H9 (cell line): ENCODE measurements at regions not wholly inside any gene's neighbourhood (a gene's known extent, or its start where the extent isn't known, plus 50 kb on each side); places are given as distances from the start of the nearest gene placed in this dataset.

Source experiments
- DNase-seq: peaks from one replicate; pipeline ENCODE4 v3.0.0-alpha.2; 2017
- H2AFZ ChIP-seq: one replicate; pipeline ENCODE4 v1.6.1; 2013; ENCODE audit warnings: mild to moderate bottlenecking, low read length, control low read depth, moderate library complexity
- H2AK5ac ChIP-seq: 2 replicates; pipeline ENCODE4 v1.6.1; 2013; ENCODE audit warnings: low read length, control low read depth, mixed read lengths; ENCODE audit not compliant: insufficient read length
- H2BK120ac ChIP-seq: one replicate; pipeline ENCODE4 v1.6.1; 2013; ENCODE audit warnings: low read depth, mild to moderate bottlenecking, low read length, control low read depth, inconsistent platforms; ENCODE audit not compliant: poor library complexity, severe bottlenecking
- H2BK12ac ChIP-seq: 2 replicates; pipeline ENCODE4 v1.6.1; 2013; ENCODE audit warnings: low read length, control low read depth, mixed read lengths, low read depth; ENCODE audit not compliant: insufficient read length
- H2BK15ac ChIP-seq: 2 replicates; pipeline ENCODE4 v1.6.1; 2013; ENCODE audit warnings: low read depth, low read length, control low read depth
- H2BK20ac ChIP-seq: one replicate; pipeline ENCODE4 v1.6.1; 2013; ENCODE audit warnings: low read depth, mild to moderate bottlenecking, low read length, control low read depth, inconsistent platforms; ENCODE audit not compliant: poor library complexity, severe bottlenecking
- H2BK5ac ChIP-seq: 2 replicates; pipeline ENCODE4 v1.6.1; 2013; ENCODE audit warnings: low read length, control low read depth, mixed read lengths; ENCODE audit not compliant: insufficient read length
- H3K14ac ChIP-seq: 2 replicates; pipeline ENCODE4 v1.6.1; 2013; ENCODE audit warnings: low read length, control low read depth; ENCODE audit not compliant: insufficient read depth
- H3K18ac ChIP-seq: 2 replicates; pipeline ENCODE4 v1.6.1; 2013; ENCODE audit warnings: low read depth, mild to moderate bottlenecking, mixed read lengths, low read length, control low read depth; ENCODE audit not compliant: insufficient read length
- H3K23ac ChIP-seq: 2 replicates; pipeline ENCODE4 v1.6.1; 2013; ENCODE audit warnings: low read length, control low read depth, mixed read lengths, low read depth; ENCODE audit not compliant: insufficient read length
- H3K23me2 ChIP-seq: 2 replicates; pipeline ENCODE4 v1.6.1; 2013; ENCODE audit warnings: low read depth, mild to moderate bottlenecking, mixed read lengths, low read length, control low read depth; ENCODE audit not compliant: insufficient read length, poor library complexity, severe bottlenecking
- H3K27ac ChIP-seq: 2 replicates; pipeline ENCODE4 v1.5.1; 2013; ENCODE audit warnings: low read length, control low read depth, mixed read lengths, low read depth; ENCODE audit not compliant: insufficient read length
- H3K27me3 ChIP-seq: 2 replicates; pipeline ENCODE4 v1.6.1; 2013; ENCODE audit warnings: low read length, control low read depth, inconsistent platforms; ENCODE audit not compliant: insufficient read depth
- H3K4ac ChIP-seq: 2 replicates; pipeline ENCODE4 v1.6.1; 2013; ENCODE audit warnings: low read depth, mild to moderate bottlenecking, control low read depth, inconsistent platforms, low read length, moderate library complexity
- H3K4me1 ChIP-seq: 2 replicates; pipeline ENCODE4 v1.6.1; 2013; ENCODE audit warnings: low read length, control low read depth, inconsistent platforms; ENCODE audit not compliant: insufficient read depth
- H3K4me2 ChIP-seq: 2 replicates; pipeline ENCODE4 v1.6.1; 2013; ENCODE audit warnings: low read length, control low read depth, mixed read lengths; ENCODE audit not compliant: insufficient read length, insufficient read depth
- H3K56ac ChIP-seq: 2 replicates; pipeline ENCODE4 v1.6.1; 2013; ENCODE audit warnings: low read depth, mild to moderate bottlenecking, mixed read lengths, low read length, control low read depth; ENCODE audit not compliant: insufficient read length
- H3K79me1 ChIP-seq: 2 replicates; pipeline ENCODE4 v1.6.1; 2013; ENCODE audit warnings: low read depth, mild to moderate bottlenecking, moderate library complexity, low read length, control low read depth, inconsistent platforms; ENCODE audit not compliant: insufficient read depth, poor library complexity, severe bottlenecking
- H3K79me2 ChIP-seq: 2 replicates; pipeline ENCODE4 v1.6.1; 2013; ENCODE audit warnings: low read length, control low read depth, inconsistent platforms; ENCODE audit not compliant: insufficient read depth
- H3K9ac ChIP-seq: 2 replicates; pipeline ENCODE4 v1.6.1; 2013; ENCODE audit warnings: low read length, control low read depth, mixed read lengths; ENCODE audit not compliant: insufficient read length; ENCODE audit errors: extremely low read depth
- H3K9me3 ChIP-seq: one replicate; pipeline ENCODE4 v1.6.1; 2013; ENCODE audit warnings: low read depth, low read length, inconsistent platforms; ENCODE audit not compliant: control insufficient read depth
- H3T11ph ChIP-seq: one replicate; pipeline ENCODE4 v1.6.1; 2013; ENCODE audit warnings: mild to moderate bottlenecking, low read length, control low read depth, inconsistent platforms
- H4K20me1 ChIP-seq: one replicate; pipeline ENCODE4 v1.6.1; 2013; ENCODE audit not compliant: control insufficient read depth, insufficient read length, insufficient read depth
- H4K5ac ChIP-seq: 2 replicates; pipeline ENCODE4 v1.6.1; 2013; ENCODE audit warnings: low read depth, mild to moderate bottlenecking, mixed read lengths, low read length, control low read depth; ENCODE audit not compliant: insufficient read length
- H4K8ac ChIP-seq: replicated peaks from 2 replicates; pipeline ENCODE4 v1.6.1; 2013; ENCODE audit warnings: low read length, control low read depth, mixed read lengths, low read depth; ENCODE audit not compliant: insufficient read length
- H4K91ac ChIP-seq: 2 replicates; pipeline ENCODE4 v1.6.1; 2013; ENCODE audit warnings: low read depth, mild to moderate bottlenecking, moderate library complexity, mixed read lengths, low read length, control low read depth; ENCODE audit not compliant: insufficient read length
- H3K27ac Mint-ChIP-seq, 3 experiments: 2 replicates in 2 of 3; 3 replicates in 1 of 3; pipeline ENCODE4 v1.8.0; 2020 to 2021; ENCODE audit warnings: mixed read lengths in 3 of 3, mild to moderate bottlenecking in 1 of 3, moderate library complexity in 1 of 3
- H3K27me3 Mint-ChIP-seq: 2 replicates; pipeline ENCODE4 v1.8.0; 2021; ENCODE audit warnings: low read depth, mild to moderate bottlenecking, moderate library complexity, mixed read lengths
- H3K36me3 Mint-ChIP-seq, 3 experiments: 2 replicates in 2 of 3; 3 replicates in 1 of 3; pipeline ENCODE4 v1.8.0; 2020 to 2021; ENCODE audit warnings: low read depth in 3 of 3, mixed read lengths in 3 of 3; ENCODE audit not compliant: insufficient read depth in 1 of 3
- H3K4me1 Mint-ChIP-seq, 2 experiments: 2 replicates each; pipeline ENCODE4 v1.8.0; 2020; ENCODE audit warnings: mixed read lengths in 2 of 2
- H3K4me3 Mint-ChIP-seq, 2 experiments: 2 replicates in 1 of 2; 3 replicates in 1 of 2; pipeline ENCODE4 v1.8.0; 2020 to 2021; ENCODE audit warnings: mild to moderate bottlenecking in 2 of 2, mixed read lengths in 2 of 2, moderate library complexity in 1 of 2
- H3K9me3 Mint-ChIP-seq, 2 experiments: 2 replicates in 1 of 2; 3 replicates in 1 of 2; pipeline ENCODE4 v1.8.0; 2020; ENCODE audit warnings: mild to moderate bottlenecking in 2 of 2, mixed read lengths in 2 of 2, moderate library complexity in 1 of 2
- CTCF ChIP-seq: fragments of 200-600 bp; sonication (generic); conservative IDR thresholded peaks from 3 replicates; pipeline ENCODE4 v1.8.0; 2021; ENCODE audit warnings: antibody characterized with exemption, mild to moderate bottlenecking
- WGBS: extraction: QIAGEN DNeasy Blood & Tissue Kit; methylation state at CpG from one replicate; pipeline ENCODE4 v1.1.7; 2013; ENCODE audit warnings: missing lambda C conversion rate, low lambda C conversion rate, mixed read lengths; ENCODE audit not compliant: insufficient read length; ENCODE audit errors: extremely low coverage; 5-methylcytosine and 5-hydroxymethylcytosine counted together

DNA sequence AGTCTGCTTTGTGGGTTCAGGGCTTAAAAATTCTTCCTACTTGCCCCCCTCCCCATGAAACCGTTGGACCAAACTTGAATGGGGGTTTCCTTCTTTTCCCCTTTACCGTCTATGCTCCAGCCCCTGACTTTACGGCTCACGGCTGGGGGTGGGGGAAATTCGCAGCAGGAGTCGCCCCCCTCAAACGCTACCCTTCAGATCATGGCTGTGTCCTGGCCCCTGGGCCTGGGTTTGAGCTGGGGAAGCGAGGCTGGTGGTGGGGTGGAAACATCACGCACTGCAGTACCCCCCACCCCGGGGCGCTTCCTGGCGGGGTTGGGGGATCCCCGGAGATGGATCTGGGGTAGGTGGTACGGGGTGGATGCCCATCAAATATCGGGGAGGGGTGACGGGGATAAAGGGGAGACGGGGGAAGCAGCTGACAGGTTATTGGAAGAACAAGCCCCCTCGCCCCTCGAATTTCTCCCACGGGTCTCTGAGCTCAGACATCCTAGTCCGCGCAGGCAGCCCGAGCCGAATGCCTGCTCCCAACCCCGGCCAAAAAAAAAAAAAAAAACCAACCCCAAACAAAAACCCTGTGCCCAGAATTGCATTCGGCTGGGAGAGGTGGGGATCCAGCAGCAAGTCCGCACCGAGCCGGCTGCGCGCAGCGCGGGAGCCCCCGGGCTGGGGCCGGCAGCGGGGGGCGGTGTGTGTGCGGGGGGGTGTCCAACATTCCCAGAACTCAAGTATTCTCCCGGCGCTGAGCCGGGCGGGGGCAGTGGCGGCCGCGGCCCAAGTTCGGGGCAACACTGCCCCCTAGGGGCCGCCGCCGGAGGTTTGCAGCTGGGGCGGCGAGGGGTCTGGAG is 59.0 kb upstream of the ACOT11 start:
- H4K8ac ChIP-seq: no peak overlapping the region
- H2AK5ac ChIP-seq: peak overlapping the region; percentile 94
- peak overlapping the region; percentile 98 for H3K18ac ChIP-seq
- H4K20me1 ChIP-seq: no peaks in the 10 kb centered on the region
- peak overlapping the region; percentile 76 for H2BK5ac ChIP-seq
- H4K91ac ChIP-seq: peak overlapping the region; percentile 99
- Mint-ChIP-seq H3K4me1 (peaks cover 42 to 46% of the 10 kb centered on the region in 2 experiments), H3K27me3 (peaks cover 33% of the 10 kb centered on the region), H3K27ac (peak overlapping the region; percentile 97 to 99 (median 98)), H3K9me3 (no peaks in the 10 kb centered on the region; a peak in 1 of 5 replicates), H3K36me3 (no peaks in the 10 kb centered on the region; a peak in 1 of 7 replicates), H3K4me3 (peak overlapping the region; percentile 77 to 90)
- no CpG with 5 or more reads among the region's 51 CpGs for WGBS
- H3K9ac ChIP-seq: peak overlapping the region; percentile 82
- H2BK20ac ChIP-seq: peak overlapping the region; percentile 98
- no peak overlapping the region for H3K23ac ChIP-seq
- H2BK12ac ChIP-seq: peak overlapping the region; percentile 99
- no peaks in the 10 kb centered on the region for H3K79me1 ChIP-seq
- peak overlapping the region; percentile 62 for H3T11ph ChIP-seq
- no peak overlapping the region for H3K56ac ChIP-seq
- H3K27me3 ChIP-seq: peaks cover 5% of the 10 kb centered on the region; the same call in 1 of the 2 replicates
- peak overlapping the region; percentile 98 for H2BK120ac ChIP-seq
- peak; percentile 91 for DNase-seq
- peak overlapping the region; percentile 78 for H3K27ac ChIP-seq
- H2AFZ ChIP-seq: no peak overlapping the region
- H3K9me3 ChIP-seq: no peaks in the 10 kb centered on the region
- peaks cover 15% of the 10 kb centered on the region for H3K23me2 ChIP-seq
- peak overlapping the region; percentile 99 for H3K14ac ChIP-seq
- H4K5ac ChIP-seq: peak overlapping the region; percentile 90
- peak overlapping the region; percentile 98; the same call in 1 of the 2 replicates for H3K4ac ChIP-seq
- H2BK15ac ChIP-seq: no peak overlapping the region
- H3K4me2 ChIP-seq: peak overlapping the region; percentile 91
- peak; percentile 98 for TF ChIP-seq CTCF
- peaks cover 2% of the 10 kb centered on the region; the same call in 1 of the 2 replicates for H3K4me1 ChIP-seq
- no peaks in the 10 kb centered on the region for H3K79me2 ChIP-seq
